K562 (cell line): ENCODE measurements at regions not wholly inside any gene's neighbourhood (a gene's known extent, or its start where the extent isn't known, plus 50 kb on each side); places are given as distances from the start of the nearest gene placed in this dataset.

Experiments used
- BRD4 ChIP-seq: fragments of 200-600 bp; sonication (generic); IDR thresholded peaks from 2 replicates; pipeline ENCODE4 v1.6.1; 2017; ENCODE audit warnings: inconsistent platforms
- CBX1 ChIP-seq: sonication (generic); IDR thresholded peaks from 2 replicates; pipeline ENCODE4 v1.6.1; 2016; ENCODE audit warnings: antibody characterized with exemption, low read depth, mild to moderate bottlenecking
- EP300 ChIP-seq: IDR thresholded peaks from 2 replicates; pipeline ENCODE4 v1.6.1; 2012; ENCODE audit warnings: low read length, improper control_type of control experiment
- FOXA1 ChIP-seq: fragments of 450-650 bp; IDR thresholded peaks from 2 replicates; pipeline ENCODE4 v1.6.1; 2016; ENCODE audit warnings: mild to moderate bottlenecking, borderline replicate concordance
- FOXK1 ChIP-seq: sonication (generic); formaldehyde crosslinking; IDR thresholded peaks from 2 replicates; pipeline ENCODE4 v1.8.0; 2022; ENCODE audit warnings: missing genetic modification reagents, mild to moderate bottlenecking, borderline replicate concordance
- RFX7 ChIP-seq: fragments of 250-450 bp; sonication (Bioruptor Pico); IDR thresholded peaks from 2 replicates; pipeline ENCODE4 v1.5.1; 2021; ENCODE audit warnings: mild to moderate bottlenecking
- SMARCA4 ChIP-seq: fragments of 450-650 bp; IDR thresholded peaks from 2 replicates; pipeline ENCODE4 v1.6.1; 2016
- SMC3 ChIP-seq: conservative IDR thresholded peaks from 2 replicates; pipeline ENCODE4 v1.6.1; 2011; ENCODE audit warnings: low read depth, low read length, improper control_type of control experiment; ENCODE audit not compliant: insufficient read depth
- YY1 ChIP-seq, 3 experiments: IDR thresholded peaks; 2 replicates each; pipeline ENCODE4 v1.6.1; 2011; ENCODE audit warnings: low read length in 2 of 3, mild to moderate bottlenecking in 2 of 3, moderate library complexity in 2 of 3, borderline replicate concordance in 1 of 3, control low read depth in 1 of 3, low read depth in 1 of 3; ENCODE audit not compliant: insufficient read depth in 3 of 3, insufficient replicate concordance in 2 of 3, control insufficient read depth in 1 of 3, insufficient read length in 1 of 3; ENCODE audit errors: extremely low read depth in 1 of 3
- ZFP36 ChIP-seq: fragments of 150-350 bp; IDR thresholded peaks from 2 replicates; pipeline ENCODE4 v1.6.1; 2018; ENCODE audit warnings: low read length, low read depth; ENCODE audit not compliant: partially characterized antibody
- ZNF589 ChIP-seq: fragments of 200-800 bp; sonication (Bioruptor generic); IDR thresholded peaks from 2 replicates; pipeline ENCODE4 v1.6.1; 2016; ENCODE audit warnings: low read depth, missing genetic modification characterization, missing compliant biosample characterization
- TF ChIP-seq, protein P1 (sequence below): fragments of 250-450 bp; sonication (Bioruptor Pico); IDR thresholded peaks from 2 replicates; pipeline ENCODE4 v1.5.0; 2021
- TF ChIP-seq, protein P2 (sequence below), 2 experiments: IDR thresholded peaks; 2 replicates each; pipeline ENCODE4 v1.6.1; 2011; ENCODE audit warnings: borderline replicate concordance in 1 of 2, control low read depth in 1 of 2, low read depth in 1 of 2, low read length in 1 of 2, mild to moderate bottlenecking in 1 of 2, mixed read lengths in 1 of 2, moderate library complexity in 1 of 2; ENCODE audit not compliant: insufficient read depth in 1 of 2, insufficient read length in 1 of 2, poor library complexity in 1 of 2, severe bottlenecking in 1 of 2; ENCODE audit errors: extremely low read depth in 1 of 2
- TF ChIP-seq, protein P3 (sequence below), 3 experiments: IDR thresholded peaks in 2 of 3; conservative IDR thresholded peaks in 1 of 3; 2 replicates each; pipeline ENCODE4 v1.5.1; 2011 to 2012; ENCODE audit warnings: low read length in 3 of 3, mild to moderate bottlenecking in 3 of 3, control low read depth in 2 of 3, improper control_type of control experiment in 1 of 3, inconsistent platforms in 1 of 3, low read depth in 1 of 3, mixed read lengths in 1 of 3, moderate library complexity in 1 of 3; ENCODE audit not compliant: insufficient read depth in 2 of 3

DNA sequence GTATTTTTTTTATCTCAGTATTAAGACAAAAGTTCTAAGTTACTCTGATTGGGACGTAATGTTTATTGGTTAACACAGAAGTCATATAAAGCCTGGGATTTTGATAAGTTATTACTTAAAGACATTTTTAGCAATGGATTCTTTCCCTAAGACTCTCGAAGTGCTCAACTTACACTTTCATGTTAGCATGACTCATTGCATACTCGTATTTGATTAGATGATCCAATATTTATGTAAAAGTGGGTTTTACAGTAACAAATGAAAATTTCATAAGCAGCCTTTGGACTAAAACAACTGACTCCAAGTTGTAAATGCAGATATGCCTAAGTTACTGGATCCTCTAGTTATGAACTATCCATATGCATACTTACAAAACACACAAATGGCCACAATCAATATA is 567.7 kb upstream of the NUDT12 start:
- TF ChIP-seq ZFP36 (no peak), FOXK1 (CRISPR knock-in tag) (no peak), BRD4 (no peak), FOXA1 (no peak), RFX7 (CRISPR knock-in tag) (no peak), EP300 (no peak), YY1 (IDR thresholded peaks at IDR 0.05; ENCODE audit: borderline replicate concordance in 1 of 3, control insufficient read depth in 1 of 3, extremely low read depth in 1 of 3, insufficient read depth in 3 of 3, insufficient read length in 1 of 3, insufficient replicate concordance in 2 of 3, low read depth in 1 of 3, low read length in 2 of 3) (no peak), ZNF589 (no peak), SMC3 (no peak), SMARCA4 (no peak), CBX1 (no peak)
- TF ChIP-seq, protein P1, sequence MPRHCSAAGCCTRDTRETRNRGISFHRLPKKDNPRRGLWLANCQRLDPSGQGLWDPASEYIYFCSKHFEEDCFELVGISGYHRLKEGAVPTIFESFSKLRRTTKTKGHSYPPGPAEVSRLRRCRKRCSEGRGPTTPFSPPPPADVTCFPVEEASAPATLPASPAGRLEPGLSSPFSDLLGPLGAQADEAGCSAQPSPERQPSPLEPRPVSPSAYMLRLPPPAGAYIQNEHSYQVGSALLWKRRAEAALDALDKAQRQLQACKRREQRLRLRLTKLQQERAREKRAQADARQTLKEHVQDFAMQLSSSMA (CRISPR knock-in tag) = no peak
- TF ChIP-seq, protein P2, sequence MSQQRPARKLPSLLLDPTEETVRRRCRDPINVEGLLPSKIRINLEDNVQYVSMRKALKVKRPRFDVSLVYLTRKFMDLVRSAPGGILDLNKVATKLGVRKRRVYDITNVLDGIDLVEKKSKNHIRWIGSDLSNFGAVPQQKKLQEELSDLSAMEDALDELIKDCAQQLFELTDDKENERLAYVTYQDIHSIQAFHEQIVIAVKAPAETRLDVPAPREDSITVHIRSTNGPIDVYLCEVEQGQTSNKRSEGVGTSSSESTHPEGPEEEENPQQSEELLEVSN (IDR thresholded peaks at IDR 0.05; ENCODE audit: borderline replicate concordance in 1 of 2, extremely low read depth in 1 of 2, insufficient read depth in 1 of 2, insufficient read length in 1 of 2, low read depth in 1 of 2, low read length in 1 of 2, poor library complexity in 1 of 2, severe bottlenecking in 1 of 2) = no peak
- TF ChIP-seq, protein P3, sequence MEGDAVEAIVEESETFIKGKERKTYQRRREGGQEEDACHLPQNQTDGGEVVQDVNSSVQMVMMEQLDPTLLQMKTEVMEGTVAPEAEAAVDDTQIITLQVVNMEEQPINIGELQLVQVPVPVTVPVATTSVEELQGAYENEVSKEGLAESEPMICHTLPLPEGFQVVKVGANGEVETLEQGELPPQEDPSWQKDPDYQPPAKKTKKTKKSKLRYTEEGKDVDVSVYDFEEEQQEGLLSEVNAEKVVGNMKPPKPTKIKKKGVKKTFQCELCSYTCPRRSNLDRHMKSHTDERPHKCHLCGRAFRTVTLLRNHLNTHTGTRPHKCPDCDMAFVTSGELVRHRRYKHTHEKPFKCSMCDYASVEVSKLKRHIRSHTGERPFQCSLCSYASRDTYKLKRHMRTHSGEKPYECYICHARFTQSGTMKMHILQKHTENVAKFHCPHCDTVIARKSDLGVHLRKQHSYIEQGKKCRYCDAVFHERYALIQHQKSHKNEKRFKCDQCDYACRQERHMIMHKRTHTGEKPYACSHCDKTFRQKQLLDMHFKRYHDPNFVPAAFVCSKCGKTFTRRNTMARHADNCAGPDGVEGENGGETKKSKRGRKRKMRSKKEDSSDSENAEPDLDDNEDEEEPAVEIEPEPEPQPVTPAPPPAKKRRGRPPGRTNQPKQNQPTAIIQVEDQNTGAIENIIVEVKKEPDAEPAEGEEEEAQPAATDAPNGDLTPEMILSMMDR (IDR thresholded peaks at IDR 0.05 in 2 of 3, conservative IDR thresholded peaks at IDR 0.05 in 1 of 3; ENCODE audit: insufficient read depth in 2 of 3, low read depth in 1 of 3, low read length in 3 of 3) = no peak
